A673 (cell line): ENCODE measurements at regions not wholly inside any gene's neighbourhood (a gene's known extent, or its start where the extent isn't known, plus 50 kb on each side); places are given as distances from the start of the nearest gene placed in this dataset.

Experiments used
- BruUV-seq: library from RNA; stranded (reverse); fragments of 400-500 nt; replicated peaks from 2 replicates; lab custom pipeline; 2021; lab: Mats Ljungman, UMichigan
- CTCF ChIA-PET: fragments of 300-600 bp; sonication (Branson Sonifier 250); formaldehyde crosslinking; loops from one replicate; lab custom pipeline; 2022; ENCODE audit warnings: antibody characterized with exemption; lab: Charles Lee
- POLR2A ChIA-PET: fragments of 300-600 bp; sonication (Branson Sonifier 250); formaldehyde crosslinking; loops from one replicate; lab custom pipeline; 2022; ENCODE audit warnings: antibody characterized with exemption; ENCODE audit not compliant: low non-redundant PET; lab: Charles Lee
- DNase-seq: peaks from one replicate; pipeline ENCODE4 v3.0.0-alpha.2; 2015; ENCODE audit warnings: low spot score
- H3K27ac ChIP-seq: fragments of 200-600 bp; sonication (generic); 2 replicates; pipeline ENCODE4 v1.5.1; 2016; ENCODE audit warnings: mixed run types, low read depth, mild to moderate bottlenecking, mixed read lengths, antibody characterized with exemption, low read length; ENCODE audit not compliant: poor library complexity, severe bottlenecking
- H3K27me3 ChIP-seq: fragments of 200-600 bp; sonication (generic); replicated peaks from 2 replicates; pipeline ENCODE4 v1.6.1; 2017; ENCODE audit warnings: mixed run types, low read depth, mild to moderate bottlenecking, mixed read lengths, antibody characterized with exemption, low read length; ENCODE audit not compliant: insufficient read depth, poor library complexity
- H3K36me3 ChIP-seq: fragments of 200-600 bp; sonication (generic); 2 replicates; pipeline ENCODE4 v1.6.1; 2016; ENCODE audit warnings: mixed run types, mild to moderate bottlenecking, mixed read lengths, antibody characterized with exemption, low read length; ENCODE audit not compliant: insufficient read depth, poor library complexity, severe bottlenecking
- H3K4me1 ChIP-seq: fragments of 200-600 bp; sonication (generic); 2 replicates; pipeline ENCODE4 v1.6.1; 2017; ENCODE audit warnings: mixed run types, mild to moderate bottlenecking, mixed read lengths, antibody characterized with exemption, low read length; ENCODE audit not compliant: insufficient read depth, poor library complexity, severe bottlenecking
- H3K4me3 ChIP-seq: fragments of 200-600 bp; sonication (generic); 2 replicates; pipeline ENCODE4 v1.5.1; 2016; ENCODE audit warnings: low read depth, mixed run types, mild to moderate bottlenecking, mixed read lengths, low read length; ENCODE audit not compliant: poor library complexity, severe bottlenecking
- H3K9me3 ChIP-seq: fragments of 200-600 bp; sonication (generic); 2 replicates; pipeline ENCODE4 v1.6.1; 2016; ENCODE audit warnings: mixed run types, low read depth, mild to moderate bottlenecking, mixed read lengths, antibody characterized with exemption, low read length; ENCODE audit not compliant: poor library complexity, severe bottlenecking
- CTCF ChIP-seq: fragments of 300-800, 200-600 bp; sonication (generic); conservative IDR thresholded peaks from 2 replicates; pipeline ENCODE4 v1.5.1; 2017; ENCODE audit warnings: low read depth, mild to moderate bottlenecking, antibody characterized with exemption, low read length, moderate library complexity, mixed read lengths
- EZH2 ChIP-seq: fragments of 200-600 bp; sonication (generic); IDR thresholded peaks from 2 replicates; pipeline ENCODE4 v1.6.1; 2017; ENCODE audit warnings: borderline replicate concordance, low read depth, mild to moderate bottlenecking, mixed read lengths, antibody characterized with exemption, low read length; ENCODE audit not compliant: poor library complexity, severe bottlenecking
- intact Hi-C: fragments of 100-400 bp; cut with micrococcal nuclease; formaldehyde crosslinking; loops from one replicate; pipeline ENCODE4 v1.10.0; 2022; ENCODE audit not compliant: unreplicated experiment

- BruUV-seq = no TSS peak
- DNase-seq = no peak
- no peaks in the 10 kb centered on the region for H3K27me3 ChIP-seq
- TF ChIP-seq EZH2 (no peak), CTCF (no peak)
- intact Hi-C loops = no loop called here
- ChIA-PET POLR2A (no interaction called here), CTCF (no interaction called here)
- H3K36me3 ChIP-seq = no peaks in the 10 kb centered on the region
- H3K4me1 ChIP-seq = no peaks in the 10 kb centered on the region
- no peak overlapping the region for H3K27ac ChIP-seq
- no peak overlapping the region for H3K4me3 ChIP-seq
- H3K9me3 ChIP-seq = no peaks in the 10 kb centered on the region
Measured at GRCh38 chr6:85917522-85917921, 274.8 kb upstream of the SYNCRIP start.

- H3K4me3 ChIP-seq = no peak overlapping the region
- no TSS peak for BruUV-seq
- H3K36me3 ChIP-seq = no peaks in the 10 kb centered on the region
- no peaks in the 10 kb centered on the region for H3K27me3 ChIP-seq
- no peak overlapping the region for H3K27ac ChIP-seq
- ChIA-PET POLR2A (no interaction called here), CTCF (no interaction called here)
- intact Hi-C loops = no loop called here
- no peak for TF ChIP-seq EZH2
- no peak for TF ChIP-seq CTCF
- H3K4me1 ChIP-seq = no peaks in the 10 kb centered on the region
- no peaks in the 10 kb centered on the region for H3K9me3 ChIP-seq
- no peak for DNase-seq
Measured at GRCh38 chr6:85913001-85913400, 270.3 kb upstream of the SYNCRIP start.

- BruUV-seq = no TSS peak
- no peak overlapping the region for H3K27ac ChIP-seq
- H3K9me3 ChIP-seq = no peaks in the 10 kb centered on the region
- no peaks in the 10 kb centered on the region for H3K27me3 ChIP-seq
- intact Hi-C loops = no loop called here
- ChIA-PET CTCF (no interaction called here), POLR2A (no interaction called here)
- DNase-seq = no peak
- no peaks in the 10 kb centered on the region for H3K4me1 ChIP-seq
- TF ChIP-seq EZH2 = no peak
- TF ChIP-seq CTCF = no peak
- no peaks in the 10 kb centered on the region for H3K36me3 ChIP-seq
- H3K4me3 ChIP-seq = no peak overlapping the region
Measured at GRCh38 chr6:85912582-85912981, 269.9 kb upstream of the SYNCRIP start.
